NB4 (cell line): ENCODE measurements at regions not wholly inside any gene's neighbourhood (a gene's known extent, or its start where the extent isn't known, plus 50 kb on each side); places are given as distances from the start of the nearest gene placed in this dataset.

Source experiments
- DNase-seq: peaks from one replicate; pipeline ENCODE4 v3.0.0; 2010; ENCODE audit warnings: low read depth
- H3K4me3 ChIP-seq: one replicate; pipeline ENCODE4 v1.5.1; 2011; ENCODE audit warnings: mild to moderate bottlenecking, low read depth, low read length, moderate library complexity
- CTCF ChIP-seq: IDR thresholded peaks from one replicate; pipeline ENCODE4 v1.5.1; 2012; ENCODE audit warnings: low read depth, low read length
- MAX ChIP-seq: IDR thresholded peaks from 2 replicates; pipeline ENCODE4 v1.6.1; 2011; ENCODE audit warnings: low read depth, low read length
- MYC ChIP-seq: IDR thresholded peaks from 2 replicates; pipeline ENCODE4 v1.6.1; 2011; ENCODE audit warnings: low read depth, low read length
- POLR2A ChIP-seq: IDR thresholded peaks from 2 replicates; pipeline ENCODE4 v1.6.1; 2011; ENCODE audit warnings: mild to moderate bottlenecking; ENCODE audit not compliant: insufficient read length; ENCODE audit errors: extremely low read depth

GRCh38 chr4:177582992-177583391, 140.8 kb upstream of the AGA start:
- no peak for DNase-seq
- no peak for TF ChIP-seq MAX
- no peak for TF ChIP-seq MYC
- no peak for TF ChIP-seq CTCF
- TF ChIP-seq POLR2A: no peak
- H3K4me3 ChIP-seq: no peak overlapping the region

GRCh38 chr4:177587989-177588388, 145.8 kb upstream of the AGA start:
- no peak overlapping the region for H3K4me3 ChIP-seq
- TF ChIP-seq CTCF: no peak
- no peak for TF ChIP-seq MYC
- no peak for TF ChIP-seq MAX
- no peak for TF ChIP-seq POLR2A
- DNase-seq: no peak

- DNase-seq: no peak
- TF ChIP-seq MAX: no peak
- no peak for TF ChIP-seq CTCF
- TF ChIP-seq MYC: no peak
- no peak for TF ChIP-seq POLR2A
- H3K4me3 ChIP-seq: no peak overlapping the region
Observed at GRCh38 chr4:177595386-177595785, 153.1 kb upstream of the AGA start.

GRCh38 chr4:177596035-177596434, 153.8 kb upstream of the AGA start:
- no peak overlapping the region for H3K4me3 ChIP-seq
- DNase-seq: peak; percentile 84
- TF ChIP-seq POLR2A (no peak), CTCF (no peak), MAX (peak; percentile 59), MYC (peak; percentile 50)

GRCh38 chr4:177596991-177597390, 154.8 kb upstream of the AGA start:
- TF ChIP-seq MYC: no peak
- no peak for TF ChIP-seq CTCF
- TF ChIP-seq MAX: no peak
- TF ChIP-seq POLR2A: no peak
- no peak overlapping the region for H3K4me3 ChIP-seq
- DNase-seq: no peak

- TF ChIP-seq POLR2A: no peak
- no peak for TF ChIP-seq MYC
- no peak for TF ChIP-seq CTCF
- TF ChIP-seq MAX: no peak
- no peak for DNase-seq
- H3K4me3 ChIP-seq: no peak overlapping the region
Observed at GRCh38 chr4:177605252-177605651, 163.0 kb upstream of the AGA start.
